ENCODE measurements at regions not wholly inside any gene's neighbourhood (a gene's known extent, or its start where the extent isn't known, plus 50 kb on each side); places are given as distances from the start of the nearest gene placed in this dataset.

- TF ChIP-seq CTCF (conservative IDR thresholded peaks at IDR 0.05) = no peak
- no peak for TF ChIP-seq EZH2 (IDR thresholded peaks at IDR 0.05; ENCODE audit: low read depth)
Measured at GRCh38 chr6:18663011-18663410, 275.9 kb downstream of the RNF144B start.

Measured in PC-9 (cell line).